HL-60/S4 (cell line): ENCODE measurements at regions not wholly inside any gene's neighbourhood (a gene's known extent, or its start where the extent isn't known, plus 50 kb on each side); places are given as distances from the start of the nearest gene placed in this dataset.

Source experiments
- in situ Hi-C: fragments of 300-500 bp; cut with MboI; formaldehyde crosslinking; loops from 2 replicates; pipeline ENCODE4 v1.14.3; 2022; ENCODE audit warnings: low sequenced_read_pairs

DNA sequence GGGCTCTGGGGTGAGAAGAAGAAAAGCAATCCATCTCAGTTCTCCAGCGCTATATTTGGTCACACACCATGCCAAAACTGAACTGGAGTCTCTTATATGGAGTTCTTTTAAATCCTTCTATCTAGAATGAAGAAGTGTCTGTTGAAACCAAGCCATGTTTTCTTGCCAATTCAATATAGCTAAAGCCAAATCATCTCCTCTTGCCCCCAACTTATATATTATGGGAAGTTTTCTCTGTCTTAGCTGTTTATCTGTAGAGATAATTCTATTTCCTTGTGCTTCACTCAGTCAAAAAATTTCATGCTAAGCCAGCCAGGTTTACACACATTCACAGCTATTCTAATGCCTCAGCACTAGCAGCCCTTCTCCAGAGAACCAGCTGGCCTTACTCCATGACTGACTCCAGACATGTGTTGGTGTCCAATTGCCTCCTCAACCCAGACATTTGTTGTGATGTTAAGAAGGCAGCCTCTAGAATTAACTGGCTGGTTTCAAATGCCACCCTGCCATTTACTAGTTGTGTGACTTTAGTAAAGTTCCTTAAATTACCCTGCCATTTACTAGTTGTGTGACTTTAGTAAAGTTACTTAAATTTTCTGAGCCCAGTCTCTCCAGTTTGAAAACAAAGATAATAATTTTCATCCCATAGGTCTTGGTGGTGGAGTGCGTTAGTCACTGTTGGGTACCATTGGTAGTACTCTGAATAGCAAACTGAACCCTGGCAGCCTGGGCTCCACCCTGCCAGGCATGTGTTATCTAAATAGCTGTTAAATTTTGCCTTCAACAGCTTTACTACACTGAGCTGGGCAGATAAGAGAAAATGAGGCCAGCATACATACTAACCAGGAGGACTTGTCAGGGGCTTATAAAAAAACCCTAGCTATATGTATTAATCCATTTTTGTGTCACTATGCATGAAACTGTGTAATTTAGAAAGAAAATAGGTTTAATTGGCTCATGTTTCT is 525.1 kb downstream of the LMO7 start:
- in situ Hi-C loops: no loop called here

DNA sequence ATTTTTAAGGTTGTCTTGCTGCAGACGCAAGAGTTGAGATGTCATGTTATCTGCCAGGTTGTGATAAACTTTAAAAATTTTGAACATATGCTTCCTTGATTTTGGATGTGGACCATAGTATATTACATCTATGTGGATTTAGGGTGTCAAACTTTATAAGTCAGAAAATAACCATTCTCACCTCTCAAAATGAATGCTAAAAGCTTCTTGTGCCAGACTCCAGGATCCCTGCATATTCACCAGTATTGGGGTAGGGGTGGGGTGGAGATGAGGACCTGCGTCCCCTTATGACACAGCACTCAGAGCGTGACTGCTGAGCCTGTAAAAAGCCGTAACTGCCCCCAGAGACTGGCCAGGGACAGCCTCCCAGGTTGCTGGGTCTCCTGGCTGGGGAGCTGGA is 524.4 kb downstream of the LMO7 start:
- in situ Hi-C loops: no loop called here

DNA sequence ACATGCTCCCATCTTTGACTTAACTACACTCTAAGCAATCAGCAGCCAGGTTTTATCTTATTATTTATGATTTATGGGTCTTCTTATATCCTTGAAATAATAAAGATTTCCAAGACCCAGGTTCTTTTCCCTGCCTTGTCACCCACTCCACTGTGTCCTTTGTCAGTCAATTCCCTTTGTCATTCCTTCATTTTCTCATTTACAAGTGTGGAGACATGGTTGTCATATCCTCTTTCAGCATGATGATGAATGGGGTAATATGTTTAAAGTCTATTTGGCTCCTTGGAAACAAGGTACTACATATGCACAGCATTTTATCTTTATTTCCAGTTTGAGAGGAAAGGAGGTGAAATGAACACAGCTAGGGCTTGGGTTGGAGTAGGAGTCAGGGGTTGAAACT is 521.8 kb downstream of the LMO7 start:
- in situ Hi-C loops: no loop called here

DNA sequence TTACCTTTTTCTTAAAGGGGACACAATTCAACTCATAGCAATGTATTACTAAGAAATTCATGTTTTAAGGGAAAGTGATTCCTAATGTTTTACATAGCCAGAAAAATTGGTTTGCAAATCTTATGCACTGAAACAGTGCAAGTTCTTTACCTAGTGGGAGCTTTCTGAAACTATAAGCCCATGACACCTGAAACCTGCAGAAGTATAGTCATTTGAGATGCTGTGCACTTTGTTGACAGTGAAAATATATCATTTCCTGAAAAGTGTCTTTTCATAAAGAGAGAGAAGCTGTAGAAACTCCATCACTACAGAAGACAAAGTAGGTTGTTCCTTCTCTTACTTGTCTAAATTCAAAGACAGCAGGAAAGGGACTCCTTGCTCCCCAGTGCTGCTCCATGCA is 517.1 kb downstream of the LMO7 start:
- in situ Hi-C loops: no loop called here

DNA sequence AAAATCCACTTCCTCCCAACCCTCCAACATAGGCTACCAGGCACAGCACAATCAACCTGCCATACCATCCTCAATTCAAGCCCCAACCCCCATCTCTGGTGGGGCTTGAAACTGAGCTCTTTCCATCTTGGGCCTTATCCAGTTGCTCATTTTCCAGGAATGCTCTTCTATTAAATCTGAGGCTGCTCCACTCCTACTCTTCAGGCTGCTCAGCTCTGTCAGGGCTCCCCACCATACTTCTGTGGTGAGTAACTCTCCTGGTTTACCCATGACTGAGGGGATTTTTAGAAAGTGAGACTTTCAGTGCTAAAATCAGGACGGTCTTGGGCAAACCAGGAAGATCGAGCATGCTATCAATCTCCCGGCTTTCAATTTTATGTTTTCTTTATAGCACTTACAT is 512.8 kb downstream of the LMO7 start:
- in situ Hi-C loops: no loop called here

DNA sequence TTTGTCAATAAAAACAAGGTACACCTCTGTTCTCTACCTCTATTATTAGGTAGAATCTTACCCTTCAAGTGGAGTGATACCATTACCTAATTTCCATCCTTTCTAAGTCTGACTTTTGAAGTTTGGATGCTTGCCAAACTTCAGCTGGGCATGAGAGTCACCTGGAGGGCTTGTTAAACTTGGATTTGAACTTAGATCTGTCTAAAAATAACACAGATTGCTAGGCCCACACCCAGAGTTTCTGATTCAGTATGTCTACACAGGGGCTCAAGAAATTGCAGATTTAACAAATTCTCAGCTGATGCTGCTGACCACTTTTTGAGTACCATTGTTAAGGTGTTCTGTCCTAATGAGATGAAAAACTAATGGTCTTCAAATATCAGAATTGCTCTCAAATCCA is 512.2 kb downstream of the LMO7 start:
- in situ Hi-C loops: no loop called here

DNA sequence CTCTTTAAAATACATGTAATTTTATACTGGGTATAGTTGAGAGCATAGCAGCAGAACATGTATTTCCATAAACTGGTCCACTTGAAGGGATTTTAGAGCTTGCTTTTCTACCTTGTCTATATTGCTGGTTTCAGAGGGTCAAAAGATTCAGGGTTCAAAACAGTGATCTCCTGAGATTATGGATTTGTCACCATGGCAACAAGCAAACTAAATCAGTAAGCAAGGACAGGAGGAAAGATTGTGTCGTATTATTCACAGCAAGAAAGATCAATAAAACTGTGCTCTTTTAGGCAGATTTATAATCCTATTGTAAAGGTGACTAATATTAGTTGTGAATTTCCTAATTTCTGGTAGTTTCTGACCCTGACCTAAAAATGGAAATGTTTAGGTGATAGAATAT is 496.4 kb downstream of the LMO7 start:
- in situ Hi-C loops: no loop called here

DNA sequence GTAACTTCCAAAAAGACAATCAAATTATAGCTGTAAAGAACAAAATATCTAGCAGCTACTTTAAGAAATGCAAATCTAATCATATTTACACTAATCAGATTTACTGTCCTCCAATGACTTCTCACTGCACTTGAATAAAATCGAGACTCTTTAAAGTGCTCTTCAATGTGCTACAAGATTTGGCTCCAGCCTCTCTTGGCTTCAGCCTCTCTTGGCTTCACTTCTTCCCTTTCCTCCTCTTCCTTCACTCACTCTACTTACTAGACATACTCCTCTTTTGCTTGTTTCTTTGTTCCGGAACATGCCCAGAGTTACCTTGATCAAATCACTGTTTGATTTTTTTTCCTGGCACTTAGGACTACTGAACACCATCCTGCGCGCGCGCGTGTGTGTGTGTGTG is 495.4 kb downstream of the LMO7 start:
- in situ Hi-C loops: no loop called here

DNA sequence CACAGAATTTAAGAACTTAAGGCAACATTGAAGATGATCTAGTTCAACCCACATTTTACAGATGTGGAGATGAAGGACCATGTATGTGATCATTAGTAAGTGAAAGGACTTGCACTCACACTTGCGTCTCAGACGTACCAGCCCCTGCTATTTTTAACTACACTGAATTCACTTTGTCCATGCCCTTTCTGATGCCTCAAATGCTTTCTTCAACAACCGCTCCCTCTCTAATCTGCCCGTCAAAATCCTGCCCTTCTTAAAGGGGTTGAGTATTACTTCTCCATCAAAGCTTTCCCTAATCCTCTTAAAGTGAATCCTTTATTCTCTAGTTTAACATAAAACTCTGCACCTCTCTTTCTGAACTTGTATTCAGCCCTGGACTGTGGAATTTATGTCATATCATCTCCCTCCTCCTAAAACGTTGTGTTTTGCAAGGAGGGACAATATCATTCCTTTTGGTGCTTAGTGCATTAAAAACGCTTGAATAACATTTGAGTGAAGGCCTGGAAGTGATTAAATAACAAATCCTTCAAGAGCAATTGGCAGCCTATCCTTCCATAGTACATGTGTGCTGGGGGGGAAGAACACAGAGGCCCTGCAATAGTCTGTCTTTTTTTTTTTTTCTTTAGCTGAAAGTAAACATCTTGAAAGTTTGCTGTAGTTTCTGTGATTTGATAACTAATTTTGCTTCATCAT is 493.3 kb downstream of the LMO7 start:
- in situ Hi-C loops: no loop called here

DNA sequence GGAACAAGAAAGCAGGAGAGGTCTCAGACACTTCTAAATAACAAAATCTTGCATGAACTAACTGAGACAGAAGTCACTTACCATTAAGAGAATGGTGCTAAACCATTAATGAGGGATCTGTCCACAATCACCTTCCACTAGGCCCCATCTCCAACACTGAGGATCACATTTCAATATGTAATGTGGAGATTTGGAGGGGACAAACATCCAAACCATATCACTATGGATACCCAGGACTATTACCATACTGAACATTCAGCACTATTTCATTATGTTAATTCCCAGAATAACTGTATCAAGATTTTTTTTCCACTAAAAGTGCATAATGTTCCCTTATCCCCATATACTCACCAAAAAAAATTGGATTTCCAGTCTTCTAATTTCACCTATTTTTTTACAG is 491.8 kb downstream of the LMO7 start:
- in situ Hi-C loops: no loop called here

DNA sequence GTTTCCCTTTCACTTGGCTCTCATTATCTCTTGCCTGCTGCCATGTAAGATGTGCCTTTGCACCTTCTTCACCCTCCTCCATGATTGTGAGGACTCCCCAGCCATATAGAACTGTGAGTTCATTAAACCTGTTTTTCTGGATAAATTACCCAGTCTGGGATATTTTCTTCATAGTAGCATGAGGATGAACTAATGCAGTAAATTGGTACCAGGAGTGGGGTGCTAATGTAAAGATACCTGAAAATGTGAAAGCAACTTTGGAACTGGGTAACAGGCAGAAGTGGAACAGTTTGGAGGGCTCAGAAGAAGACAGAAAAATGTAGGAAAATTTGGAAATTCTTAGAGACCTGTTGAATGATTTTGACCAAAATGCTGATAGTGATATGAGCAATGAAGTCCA is 487.4 kb downstream of the LMO7 start:
- in situ Hi-C loops: no loop called here

DNA sequence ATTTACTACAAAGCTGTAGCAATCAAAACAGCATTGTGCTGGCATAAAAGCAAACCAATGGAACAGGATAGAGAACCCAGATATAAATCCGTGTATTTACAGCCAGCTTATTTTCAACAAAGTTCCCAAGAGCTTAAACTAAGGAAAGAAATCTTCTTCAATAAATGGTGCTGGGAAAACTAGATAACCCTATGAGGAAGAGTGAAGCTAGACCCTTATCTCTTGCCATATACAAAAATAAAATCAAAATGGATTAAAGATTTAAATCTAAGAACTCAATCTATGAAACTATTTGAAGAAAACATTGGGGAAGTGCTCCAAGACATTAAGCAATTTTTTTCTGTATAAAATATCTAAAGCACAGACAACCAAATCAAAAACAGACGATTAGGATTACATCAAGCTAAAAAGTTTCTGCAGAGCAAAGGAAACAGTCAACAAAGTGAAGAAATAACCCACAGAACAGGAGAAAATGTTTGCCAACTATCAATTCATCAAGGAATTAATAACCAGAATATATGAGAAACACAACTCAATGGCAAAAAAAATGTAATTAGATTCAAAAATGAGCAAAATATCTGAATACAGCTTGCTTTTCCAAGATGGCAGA is 480.7 kb downstream of the LMO7 start:
- in situ Hi-C loops: no loop called here

DNA sequence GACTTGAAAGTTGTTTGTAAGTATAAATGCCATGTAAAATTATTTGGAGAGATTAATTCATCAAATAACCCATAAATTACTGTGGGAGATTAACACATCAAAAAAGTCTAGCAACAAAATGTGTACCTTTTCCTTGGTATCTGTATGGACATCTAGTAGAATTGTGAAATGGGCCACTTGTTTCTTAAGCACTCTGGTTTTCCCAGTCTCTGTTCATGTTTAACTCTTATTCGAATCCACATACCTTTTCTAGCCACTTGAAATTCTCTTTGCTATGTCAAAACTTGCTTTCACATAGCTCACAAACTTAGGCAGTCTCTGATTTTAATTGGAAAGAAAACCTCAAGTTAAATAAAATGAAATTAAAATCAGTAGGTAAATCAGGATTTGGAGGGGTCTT is 470.6 kb downstream of the LMO7 start:
- in situ Hi-C loops: no loop called here

DNA sequence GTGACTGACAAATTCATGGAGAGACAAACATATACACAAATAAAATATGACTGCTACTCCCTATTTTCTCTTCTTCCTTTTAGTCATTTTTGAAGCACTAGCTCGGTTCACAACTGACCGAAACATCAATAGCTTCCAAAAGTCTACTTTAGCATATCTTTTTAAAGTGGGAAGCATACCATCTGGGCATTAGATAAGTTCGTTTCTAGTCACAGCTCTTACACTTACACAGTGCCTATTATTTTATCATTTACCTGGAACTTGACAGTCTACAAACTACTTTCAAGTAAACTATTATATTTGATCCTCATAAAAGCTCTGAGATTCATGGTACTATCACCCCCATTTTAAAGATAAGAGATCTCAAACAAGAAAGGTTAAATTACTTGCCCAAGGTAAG is 458.5 kb downstream of the LMO7 start:
- in situ Hi-C loops: no loop called here

DNA sequence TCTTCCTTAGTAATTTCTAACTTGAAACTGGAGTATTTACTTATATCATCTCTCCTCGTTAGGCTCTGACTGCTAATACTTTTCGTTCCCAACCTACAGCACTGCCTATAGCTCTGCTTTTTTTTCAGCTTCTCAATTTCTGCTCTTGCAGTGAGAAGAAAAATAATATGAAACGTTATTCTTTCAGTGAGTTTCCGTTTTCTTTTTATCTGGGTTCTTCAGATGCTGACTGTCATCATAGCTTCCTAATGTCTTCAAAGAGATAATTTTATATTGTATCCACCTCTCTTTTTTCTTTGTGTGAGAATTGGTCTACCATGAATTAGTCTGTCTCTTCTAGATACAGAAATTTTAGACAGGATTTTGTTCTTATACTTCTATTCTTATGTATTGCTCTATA is 454.9 kb downstream of the LMO7 start:
- in situ Hi-C loops: no loop called here

DNA sequence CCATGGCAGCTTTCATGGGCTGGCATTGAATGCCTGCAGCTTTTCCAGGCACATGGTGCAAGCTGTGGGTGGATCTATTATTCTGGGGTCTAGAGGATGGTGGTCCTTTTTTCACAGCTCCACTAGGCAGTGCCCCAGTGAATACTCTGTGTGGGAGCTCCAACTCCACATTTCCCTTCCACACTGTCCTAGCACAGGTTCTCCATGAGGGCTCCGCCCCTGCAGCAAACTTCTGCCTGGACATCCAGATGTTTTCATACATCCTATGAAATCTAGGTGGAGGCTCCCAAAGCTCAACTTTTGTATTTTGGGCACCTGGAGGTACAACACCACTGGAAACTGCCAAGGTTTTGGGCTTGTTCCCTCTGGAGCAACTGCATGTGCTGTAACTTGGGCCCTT is 450.6 kb downstream of the LMO7 start:
- in situ Hi-C loops: no loop called here

DNA sequence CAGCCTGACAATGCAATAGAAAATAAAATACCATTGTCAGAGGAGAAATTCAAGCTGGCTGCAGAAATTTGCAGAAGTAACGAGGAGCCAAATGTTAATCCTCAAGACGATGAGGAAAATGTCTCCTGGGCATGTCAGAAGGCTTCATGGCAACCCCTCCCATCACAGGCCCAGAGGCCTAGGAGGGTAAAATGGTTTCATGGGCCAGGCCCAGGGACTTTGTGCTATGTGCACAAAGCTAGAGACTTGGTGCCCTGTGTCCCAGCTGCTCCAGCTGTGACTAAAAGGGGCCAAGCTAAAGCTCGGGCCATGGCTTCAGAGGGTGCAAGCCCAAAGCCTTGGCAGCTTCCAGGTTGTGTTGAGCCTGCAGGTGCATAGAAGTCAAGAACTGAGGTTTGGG is 431.7 kb downstream of the LMO7 start:
- in situ Hi-C loops: no loop called here

DNA sequence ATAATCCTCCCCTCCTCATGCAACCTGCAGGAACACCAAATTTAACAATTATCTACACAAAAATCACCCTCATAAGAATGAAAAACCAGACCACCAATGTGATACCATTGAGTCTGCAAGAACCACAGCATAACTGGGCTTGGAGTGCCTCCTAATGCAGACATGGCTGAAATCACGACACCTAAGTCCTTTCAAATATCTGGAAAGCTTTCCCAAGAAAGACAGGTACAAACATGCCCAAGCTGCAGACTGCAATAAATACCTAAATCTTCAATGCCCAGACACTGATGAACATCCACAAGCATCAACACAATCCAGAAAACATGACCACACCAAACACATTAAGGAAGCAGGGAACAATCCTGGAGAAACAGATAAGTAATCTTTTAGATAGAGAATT is 417.1 kb downstream of the LMO7 start:
- in situ Hi-C loops: no loop called here

DNA sequence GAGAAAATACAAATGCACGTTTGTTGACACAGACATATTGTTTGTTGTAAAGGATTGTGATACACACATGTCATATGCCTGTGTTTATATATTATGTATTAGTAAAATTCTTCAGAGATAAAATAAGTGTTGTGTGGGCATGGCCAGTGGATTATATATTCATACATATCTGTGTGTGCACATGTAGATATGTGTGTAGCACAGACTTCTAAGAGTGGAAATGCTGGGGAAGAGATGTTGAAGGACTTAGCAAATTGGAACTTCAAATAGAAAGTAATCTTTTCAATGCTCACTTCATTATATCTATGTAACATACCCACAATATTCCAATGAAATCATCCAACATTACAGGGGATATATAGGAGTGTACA is 413.2 kb downstream of the LMO7 start:
- in situ Hi-C loops: no loop called here

DNA sequence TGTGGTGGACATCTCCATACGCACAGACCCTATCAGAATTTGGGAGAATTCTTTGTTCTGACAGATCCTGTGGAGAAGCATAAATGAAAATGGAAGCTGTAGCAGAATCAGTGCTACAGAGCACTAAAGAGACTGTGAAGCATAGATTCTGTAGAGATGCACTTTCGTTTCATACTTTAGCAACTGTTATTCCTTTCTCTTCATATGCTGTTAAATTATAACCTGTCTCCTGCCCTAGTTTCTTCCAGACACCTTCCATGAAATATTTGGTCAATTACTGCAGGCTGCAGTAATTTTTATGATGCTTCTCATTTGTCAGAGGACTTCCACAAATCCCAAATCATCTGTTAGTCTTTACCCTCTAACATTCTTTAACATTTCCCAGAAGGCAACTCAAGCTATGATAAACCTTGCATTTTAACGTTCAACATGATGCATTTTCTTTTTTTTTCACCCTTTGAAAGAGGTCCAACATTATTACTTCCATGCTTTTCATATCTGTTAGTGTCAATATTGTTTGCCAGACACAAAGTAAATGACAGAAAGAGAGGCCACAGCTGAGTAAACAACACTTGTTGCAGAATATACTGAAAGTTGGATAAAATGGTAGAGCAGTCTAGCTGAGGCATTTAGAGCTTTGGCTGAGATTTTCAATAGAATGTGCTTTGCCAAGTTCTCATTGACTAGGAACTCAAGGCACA is 412.7 kb downstream of the LMO7 start:
- in situ Hi-C loops: no loop called here

DNA sequence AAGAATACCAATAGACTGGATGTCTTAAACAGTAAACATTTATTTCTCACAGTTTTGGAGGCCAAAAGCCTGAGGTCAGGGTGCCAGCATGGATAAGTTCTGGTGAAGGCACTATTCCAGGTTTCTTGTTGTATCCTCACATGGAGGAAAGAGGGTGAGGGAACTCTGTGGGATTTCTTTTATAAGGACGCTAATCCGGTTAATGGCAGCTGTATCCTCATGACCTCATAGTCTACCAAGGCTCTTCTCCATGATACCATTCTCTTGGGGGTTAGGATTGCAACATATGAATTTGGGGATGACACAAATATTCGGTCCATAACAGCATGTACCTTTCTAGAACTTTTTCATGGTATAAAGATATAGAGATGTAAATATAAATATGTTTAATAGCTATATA is 412.0 kb downstream of the LMO7 start:
- in situ Hi-C loops: no loop called here
